ENCODE measurements at regions not wholly inside any gene's neighbourhood (a gene's known extent, or its start where the extent isn't known, plus 50 kb on each side); places are given as distances from the start of the nearest gene placed in this dataset.

DNA sequence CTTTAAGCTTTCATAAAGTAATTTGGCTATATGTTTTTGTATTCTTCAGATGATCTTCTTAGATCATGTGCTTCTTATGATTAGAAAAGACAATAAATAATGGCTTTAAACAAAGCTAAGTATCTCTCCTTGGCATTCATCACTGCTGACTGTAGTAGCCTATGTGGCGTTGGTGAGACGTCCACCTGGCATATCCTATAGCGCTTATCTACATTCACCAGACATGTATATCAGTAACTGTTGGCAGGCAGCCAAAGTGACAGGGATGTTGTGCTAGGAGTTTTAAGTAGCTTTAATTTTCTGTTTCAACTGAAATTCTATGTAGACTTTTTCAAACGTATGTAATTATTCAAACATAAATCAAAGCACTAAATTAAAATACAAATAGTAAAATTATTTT lies 276.4 kb downstream of the IL15 start:
- TF ChIP-seq ESRRG (CRISPR knock-in tag; IDR thresholded peaks at IDR 0.05) (no peak), SNAI2 (CRISPR knock-in tag; IDR thresholded peaks at IDR 0.05) (no peak)
- TF ChIP-seq, protein P1, sequence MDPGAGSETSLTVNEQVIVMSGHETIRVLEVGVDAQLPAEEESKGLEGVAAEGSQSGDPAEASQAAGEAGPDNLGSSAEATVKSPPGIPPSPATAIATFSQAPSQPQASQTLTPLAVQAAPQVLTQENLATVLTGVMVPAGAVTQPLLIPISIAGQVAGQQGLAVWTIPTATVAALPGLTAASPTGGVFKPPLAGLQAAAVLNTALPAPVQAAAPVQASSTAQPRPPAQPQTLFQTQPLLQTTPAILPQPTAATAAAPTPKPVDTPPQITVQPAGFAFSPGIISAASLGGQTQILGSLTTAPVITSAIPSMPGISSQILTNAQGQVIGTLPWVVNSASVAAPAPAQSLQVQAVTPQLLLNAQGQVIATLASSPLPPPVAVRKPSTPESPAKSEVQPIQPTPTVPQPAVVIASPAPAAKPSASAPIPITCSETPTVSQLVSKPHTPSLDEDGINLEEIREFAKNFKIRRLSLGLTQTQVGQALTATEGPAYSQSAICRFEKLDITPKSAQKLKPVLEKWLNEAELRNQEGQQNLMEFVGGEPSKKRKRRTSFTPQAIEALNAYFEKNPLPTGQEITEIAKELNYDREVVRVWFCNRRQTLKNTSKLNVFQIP (CRISPR knock-in tag; IDR thresholded peaks at IDR 0.05; ENCODE audit: borderline replicate concordance, low read depth): no peak

Data from SK-N-SH treated with all-trans-retinoic acid at 6 μM for 48 hours (cell line).